SJSA1 (cell line): ENCODE measurements at regions not wholly inside any gene's neighbourhood (a gene's known extent, or its start where the extent isn't known, plus 50 kb on each side); places are given as distances from the start of the nearest gene placed in this dataset.

ENCODE experiments used
- DNase-seq, 2 experiments: peaks; one replicate each; pipeline ENCODE4 v3.0.0-alpha.2; 2015 to 2020; ENCODE audit warnings: low spot score in 2 of 2, low read depth in 1 of 2
- H3K27ac ChIP-seq: fragments of 250-450 bp; sonication (Bioruptor Pico); 2 replicates; pipeline ENCODE4 v1.5.1; 2020; ENCODE audit warnings: mild to moderate bottlenecking, moderate library complexity
- H3K27me3 ChIP-seq: fragments of 250-450 bp; sonication (Bioruptor Pico); replicated peaks from 2 replicates; pipeline ENCODE4 v1.5.1; 2020; ENCODE audit warnings: mild to moderate bottlenecking, moderate library complexity
- H3K36me3 ChIP-seq: fragments of 250-450 bp; sonication (Bioruptor Pico); 2 replicates; pipeline ENCODE4 v1.5.1; 2020; ENCODE audit warnings: mild to moderate bottlenecking
- H3K4me1 ChIP-seq: fragments of 250-450 bp; sonication (Bioruptor Pico); replicated peaks from 2 replicates; pipeline ENCODE4 v1.6.1; 2021; ENCODE audit warnings: mild to moderate bottlenecking
- H3K4me3 ChIP-seq: fragments of 250-450 bp; sonication (Bioruptor Pico); 2 replicates; pipeline ENCODE4 v1.5.1; 2020; ENCODE audit warnings: mild to moderate bottlenecking
- H3K9me3 ChIP-seq: fragments of 250-450 bp; sonication (Bioruptor Pico); replicated peaks from 2 replicates; pipeline ENCODE4 v1.5.1; 2020; ENCODE audit warnings: mild to moderate bottlenecking

DNA sequence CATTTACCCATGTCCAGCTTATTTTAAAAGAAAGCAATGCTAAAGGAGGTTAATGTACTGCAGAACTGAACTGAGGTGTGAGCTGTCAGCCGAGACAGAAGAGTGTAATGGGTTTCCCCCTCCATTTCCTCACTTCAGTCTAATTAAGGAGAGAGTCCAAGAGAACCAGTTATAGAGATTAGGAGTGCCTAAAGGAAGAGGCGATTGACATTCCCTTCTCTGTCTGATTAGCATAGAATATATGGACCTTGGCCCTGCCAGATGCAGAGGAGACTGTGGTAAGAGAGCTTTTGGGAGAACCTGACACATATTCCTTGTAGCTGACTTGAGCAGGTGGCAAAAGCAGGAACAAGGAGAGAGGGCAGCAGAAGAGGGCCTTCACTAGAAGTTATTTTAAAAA, 137.5 kb upstream of the INPP4B start:
- H3K36me3 ChIP-seq: no peaks in the 10 kb centered on the region
- H3K27ac ChIP-seq: no peak overlapping the region
- no peak overlapping the region for H3K4me3 ChIP-seq
- H3K9me3 ChIP-seq: no peaks in the 10 kb centered on the region
- DNase-seq: no peak
- H3K4me1 ChIP-seq: no peaks in the 10 kb centered on the region
- no peaks in the 10 kb centered on the region for H3K27me3 ChIP-seq

DNA sequence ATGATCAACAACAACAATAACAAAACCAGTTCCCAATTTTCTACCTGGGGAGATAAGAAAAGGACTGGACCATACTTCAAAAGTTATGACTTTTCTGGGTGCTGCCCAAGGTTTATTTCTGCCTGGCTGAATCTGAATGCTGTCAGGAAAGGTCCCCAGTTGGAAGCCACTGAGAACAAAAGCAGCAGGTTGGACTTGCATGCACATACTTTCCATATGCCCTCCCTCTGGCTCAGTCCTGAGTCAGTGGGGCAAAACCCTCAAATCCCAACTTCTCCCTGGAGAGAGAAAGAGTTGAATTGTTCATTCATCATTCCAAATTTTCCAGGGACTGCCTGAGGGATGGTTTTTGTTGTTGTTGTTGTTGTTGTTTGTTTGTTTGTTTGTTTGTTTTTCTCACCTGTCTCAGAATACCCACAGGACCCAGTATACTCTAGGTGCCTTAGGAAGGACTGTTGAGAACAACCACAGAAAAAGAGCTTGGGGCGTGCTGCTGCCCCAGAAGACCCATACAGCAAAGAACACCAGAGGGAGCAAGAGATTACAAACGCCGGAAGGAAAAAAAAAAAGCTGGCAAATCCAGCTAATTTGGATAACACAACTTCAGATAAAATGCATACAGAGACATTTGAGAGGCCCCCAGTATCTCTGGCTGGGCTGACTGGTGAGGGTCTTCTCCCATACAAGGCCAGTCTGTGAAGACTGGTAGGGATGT, 138.9 kb upstream of the INPP4B start:
- no peak overlapping the region for H3K27ac ChIP-seq
- H3K9me3 ChIP-seq: no peaks in the 10 kb centered on the region
- H3K4me3 ChIP-seq: no peak overlapping the region
- H3K36me3 ChIP-seq: no peaks in the 10 kb centered on the region
- peak in 1 of 2 experiments; percentile 3 for DNase-seq
- no peaks in the 10 kb centered on the region for H3K4me1 ChIP-seq
- H3K27me3 ChIP-seq: no peaks in the 10 kb centered on the region

DNA sequence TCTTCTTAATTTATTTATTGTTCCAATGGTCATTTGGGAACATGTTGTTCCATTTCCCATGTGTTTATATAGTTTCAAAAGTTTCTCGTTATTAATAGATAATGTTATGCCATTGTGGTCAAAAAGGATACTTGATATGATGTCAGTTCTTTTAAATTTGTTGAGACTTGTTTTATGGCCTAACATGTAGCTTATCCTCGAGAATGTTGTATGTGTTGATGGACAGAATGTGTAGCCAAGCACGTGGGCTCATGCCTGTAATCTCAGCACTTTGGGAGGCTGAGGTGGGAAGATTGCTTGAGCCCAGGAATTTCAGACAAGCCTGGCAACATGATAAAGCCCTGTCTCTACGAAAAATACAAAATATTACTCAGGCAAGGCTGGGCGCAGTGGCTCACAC, 168.5 kb upstream of the USP38 start:
- no peaks in the 10 kb centered on the region for H3K27me3 ChIP-seq
- H3K4me3 ChIP-seq: no peak overlapping the region
- no peaks in the 10 kb centered on the region for H3K9me3 ChIP-seq
- no peak overlapping the region for H3K27ac ChIP-seq
- DNase-seq: no peak
- H3K36me3 ChIP-seq: no peaks in the 10 kb centered on the region
- H3K4me1 ChIP-seq: no peaks in the 10 kb centered on the region

DNA sequence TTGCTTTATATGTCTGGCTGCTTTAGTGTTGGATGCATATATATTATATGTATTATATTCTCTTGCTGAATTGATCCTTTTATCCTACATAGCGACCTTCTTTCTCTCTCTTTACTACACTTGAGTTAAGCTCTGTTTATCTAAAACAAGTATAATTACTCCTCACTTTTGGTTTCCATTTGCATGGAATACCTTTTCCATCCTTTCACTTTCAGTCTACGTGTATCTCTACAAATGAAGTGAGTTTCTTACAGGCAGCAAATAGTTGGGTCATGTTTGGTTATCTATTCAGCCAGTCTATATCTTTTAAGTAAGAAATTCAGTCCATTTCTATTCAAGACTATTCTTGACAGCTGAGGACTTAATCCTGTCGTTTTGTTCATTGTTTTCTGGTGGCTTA, 167.5 kb upstream of the USP38 start:
- H3K4me3 ChIP-seq: no peak overlapping the region
- H3K27ac ChIP-seq: no peak overlapping the region
- DNase-seq: no peak
- no peaks in the 10 kb centered on the region for H3K27me3 ChIP-seq
- H3K4me1 ChIP-seq: no peaks in the 10 kb centered on the region
- H3K9me3 ChIP-seq: no peaks in the 10 kb centered on the region
- H3K36me3 ChIP-seq: no peaks in the 10 kb centered on the region

DNA sequence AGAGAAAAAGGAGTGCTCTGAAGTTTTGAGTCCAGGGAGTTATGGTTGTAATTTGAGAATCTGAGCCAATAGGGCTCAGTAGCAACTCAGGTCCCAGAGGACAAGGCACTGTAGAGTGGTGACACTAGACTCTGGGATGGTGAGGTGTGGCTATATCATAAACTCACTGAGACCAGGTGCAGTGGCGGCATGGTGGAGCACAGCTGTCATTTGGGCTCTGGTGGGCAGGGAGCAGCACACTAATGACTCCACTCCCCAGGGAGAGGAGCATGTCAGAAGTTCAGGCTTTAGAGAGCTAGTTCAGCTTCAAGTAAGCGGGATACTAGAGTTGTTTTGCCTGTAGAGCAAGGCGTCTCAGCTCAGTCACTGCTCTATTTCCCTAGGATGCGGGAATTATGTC, 165.4 kb upstream of the USP38 start:
- Histone ChIP-seq H3K4me1 (no peaks in the 10 kb centered on the region), H3K4me3 (no peak overlapping the region), H3K9me3 (no peaks in the 10 kb centered on the region), H3K27ac (no peak overlapping the region), H3K36me3 (no peaks in the 10 kb centered on the region), H3K27me3 (no peaks in the 10 kb centered on the region)
- no peak for DNase-seq

DNA sequence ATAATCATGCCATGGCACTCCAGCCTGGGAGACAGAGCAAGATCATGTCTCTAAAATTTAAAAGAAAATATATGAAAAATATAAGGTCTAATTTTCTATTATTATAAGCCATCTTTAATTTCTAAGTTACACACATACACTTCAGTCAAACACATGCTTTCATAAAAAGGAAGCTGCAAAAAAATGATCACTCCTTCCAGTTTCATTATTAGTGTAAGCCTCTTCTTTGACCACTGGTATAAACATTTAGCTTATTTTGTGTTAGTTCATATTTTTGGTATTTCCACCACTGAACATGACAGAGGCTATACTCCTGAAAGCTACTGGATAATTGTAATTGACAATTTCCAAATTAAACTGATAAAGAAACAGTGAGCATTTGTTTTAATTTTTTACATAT, 163.3 kb upstream of the USP38 start:
- Histone ChIP-seq H3K27ac (no peak overlapping the region), H3K4me1 (no peaks in the 10 kb centered on the region), H3K9me3 (no peaks in the 10 kb centered on the region), H3K36me3 (no peaks in the 10 kb centered on the region), H3K27me3 (no peaks in the 10 kb centered on the region), H3K4me3 (no peak overlapping the region)
- DNase-seq: no peak

DNA sequence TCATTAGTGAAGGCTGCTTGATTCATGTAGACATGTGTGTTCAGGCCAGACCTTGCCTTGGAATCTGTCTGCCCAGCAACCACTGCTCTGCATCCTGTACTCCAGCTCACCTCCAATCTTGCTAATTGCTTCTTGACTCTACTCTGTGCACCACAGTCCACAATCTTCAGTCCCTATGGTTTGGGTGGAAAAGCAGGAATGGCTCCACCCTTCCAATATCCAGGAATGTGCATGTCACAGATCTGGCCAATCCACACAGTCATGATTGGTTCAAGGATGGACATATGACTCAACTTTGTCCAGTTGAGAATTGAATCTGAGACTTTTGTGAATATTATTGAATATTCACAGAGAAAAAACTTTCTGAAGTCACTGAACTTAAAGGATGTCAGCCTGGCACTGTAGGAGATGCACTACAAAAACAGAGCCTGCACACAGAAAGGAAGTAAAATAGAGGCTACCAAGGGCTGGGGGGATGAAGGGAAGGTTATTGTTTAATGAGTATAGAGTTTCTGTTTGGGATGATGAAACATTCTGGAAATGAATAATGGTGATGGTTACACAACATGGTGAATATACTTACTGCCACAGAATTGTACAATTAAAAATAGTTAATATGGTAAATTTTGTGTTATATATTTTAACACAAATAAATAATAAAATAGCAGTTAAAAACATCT, 161.3 kb upstream of the USP38 start:
- DNase-seq: no peak
- Histone ChIP-seq H3K27me3 (no peaks in the 10 kb centered on the region), H3K4me3 (no peak overlapping the region), H3K36me3 (no peaks in the 10 kb centered on the region), H3K9me3 (no peaks in the 10 kb centered on the region), H3K4me1 (no peaks in the 10 kb centered on the region), H3K27ac (no peak overlapping the region)

DNA sequence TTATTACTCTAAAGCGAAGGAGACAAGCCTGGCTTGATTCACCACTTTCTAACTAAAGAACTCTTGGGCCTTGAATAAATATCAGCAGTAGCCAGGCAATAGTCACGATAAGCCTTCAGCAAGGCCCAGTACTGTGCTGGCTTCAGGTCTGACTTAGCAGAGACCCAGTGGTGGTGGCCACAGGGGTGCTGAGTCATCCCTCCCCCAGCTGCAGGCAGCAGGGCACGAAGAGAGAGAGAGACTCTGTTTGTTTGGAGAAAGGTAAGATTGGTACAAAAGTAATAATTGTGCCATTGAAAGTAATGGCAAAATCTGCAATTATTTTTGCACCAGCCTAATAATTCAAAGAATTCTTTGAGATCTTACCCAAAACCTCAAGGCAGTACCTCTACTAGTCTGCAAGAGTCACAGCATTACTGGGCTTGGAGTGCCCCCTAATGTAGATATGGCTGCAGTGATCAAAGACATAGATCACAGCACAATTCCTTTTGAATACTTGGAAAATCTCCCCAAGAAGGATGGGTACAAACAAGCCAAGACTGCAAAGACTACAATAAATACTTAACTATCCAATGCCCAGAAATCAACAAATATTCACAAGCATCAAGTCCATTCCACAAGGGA, 159.5 kb upstream of the USP38 start:
- Histone ChIP-seq H3K4me1 (no peaks in the 10 kb centered on the region), H3K27me3 (no peaks in the 10 kb centered on the region), H3K36me3 (no peaks in the 10 kb centered on the region), H3K9me3 (no peaks in the 10 kb centered on the region; the same call in 1 of the 2 replicates), H3K4me3 (no peak overlapping the region), H3K27ac (no peak overlapping the region)
- DNase-seq: no peak

DNA sequence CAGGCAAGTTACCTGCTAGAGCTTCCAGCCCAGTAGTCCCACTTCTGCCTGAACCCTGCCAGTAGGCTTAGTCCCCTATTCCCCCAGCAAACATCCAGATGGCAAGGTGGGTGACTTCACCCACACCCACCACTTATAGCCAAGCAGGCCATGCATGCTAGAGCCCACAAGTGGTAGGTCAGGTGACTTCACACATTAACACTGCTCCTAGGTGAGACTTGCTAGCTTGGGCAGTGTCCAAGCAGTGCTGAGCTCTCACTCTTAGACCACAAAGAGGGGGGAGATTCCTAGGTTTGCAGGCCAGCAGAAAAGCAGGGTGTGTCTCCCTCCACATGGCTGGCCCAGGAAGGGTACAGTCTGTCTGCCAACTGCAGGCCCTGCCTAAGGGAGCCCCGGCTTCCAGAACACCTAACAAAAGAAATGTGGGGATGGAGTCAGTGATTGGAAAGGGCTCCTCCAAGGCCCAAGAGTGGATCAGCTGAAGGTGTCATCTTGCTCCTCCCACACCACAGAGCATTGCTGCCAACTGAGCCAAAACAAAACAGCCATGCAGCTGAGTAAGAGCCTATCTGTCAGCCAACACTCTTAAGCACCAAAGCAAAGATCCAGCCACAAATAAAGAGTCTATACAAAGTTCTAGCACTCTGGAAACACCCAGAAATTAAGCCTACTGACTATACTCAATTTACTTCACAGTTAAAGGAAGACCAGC, 158.1 kb upstream of the USP38 start:
- Histone ChIP-seq H3K27me3 (no peaks in the 10 kb centered on the region), H3K4me3 (no peak overlapping the region), H3K27ac (no peak overlapping the region), H3K36me3 (no peaks in the 10 kb centered on the region), H3K4me1 (no peaks in the 10 kb centered on the region), H3K9me3 (no peaks in the 10 kb centered on the region; the same call in 1 of the 2 replicates)
- no peak for DNase-seq

DNA sequence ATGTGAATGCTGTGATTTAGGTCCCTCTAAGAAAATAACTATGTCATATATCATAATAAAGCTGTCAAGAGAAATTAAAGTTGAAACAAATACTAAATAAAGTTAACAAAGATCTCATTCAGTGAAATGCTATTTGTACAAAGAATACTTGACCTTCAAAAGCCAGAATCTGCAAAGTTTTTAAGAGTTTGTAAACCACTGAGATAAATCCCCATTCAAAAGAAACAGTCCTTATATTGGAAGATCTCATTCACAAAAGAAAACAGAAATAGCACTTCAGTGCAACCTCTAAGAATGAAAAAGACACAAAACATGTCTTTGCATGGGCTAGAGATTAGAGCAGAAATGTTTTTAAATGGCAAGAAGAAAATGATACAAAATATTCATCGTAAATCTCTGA, 149.1 kb upstream of the USP38 start:
- no peaks in the 10 kb centered on the region for H3K27me3 ChIP-seq
- H3K4me1 ChIP-seq: no peaks in the 10 kb centered on the region
- no peak for DNase-seq
- H3K27ac ChIP-seq: no peak overlapping the region
- no peaks in the 10 kb centered on the region; the same call in 1 of the 2 replicates for H3K9me3 ChIP-seq
- H3K36me3 ChIP-seq: no peaks in the 10 kb centered on the region
- H3K4me3 ChIP-seq: no peak overlapping the region

DNA sequence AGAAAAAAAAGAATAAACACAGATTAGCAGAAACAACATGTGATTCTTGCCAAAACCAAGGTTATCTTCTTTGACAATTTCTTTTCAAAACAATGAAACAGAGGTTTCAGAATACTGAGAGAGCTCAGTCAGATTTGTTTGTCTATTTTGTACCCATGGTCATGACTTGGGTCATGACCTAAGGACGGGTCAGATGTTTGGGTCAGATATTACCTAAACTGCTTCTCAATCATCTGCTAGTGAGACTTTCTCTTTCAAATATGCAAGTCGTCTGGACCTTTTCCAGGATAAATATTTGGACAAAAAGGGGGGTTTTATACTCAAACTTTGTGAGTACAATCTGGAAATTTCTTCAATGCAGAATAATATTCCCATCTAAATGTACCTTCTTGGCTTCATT, 148.3 kb upstream of the USP38 start:
- Histone ChIP-seq H3K27ac (no peak overlapping the region), H3K4me1 (no peaks in the 10 kb centered on the region), H3K4me3 (no peak overlapping the region), H3K9me3 (no peaks in the 10 kb centered on the region), H3K27me3 (no peaks in the 10 kb centered on the region), H3K36me3 (no peaks in the 10 kb centered on the region)
- no peak for DNase-seq

DNA sequence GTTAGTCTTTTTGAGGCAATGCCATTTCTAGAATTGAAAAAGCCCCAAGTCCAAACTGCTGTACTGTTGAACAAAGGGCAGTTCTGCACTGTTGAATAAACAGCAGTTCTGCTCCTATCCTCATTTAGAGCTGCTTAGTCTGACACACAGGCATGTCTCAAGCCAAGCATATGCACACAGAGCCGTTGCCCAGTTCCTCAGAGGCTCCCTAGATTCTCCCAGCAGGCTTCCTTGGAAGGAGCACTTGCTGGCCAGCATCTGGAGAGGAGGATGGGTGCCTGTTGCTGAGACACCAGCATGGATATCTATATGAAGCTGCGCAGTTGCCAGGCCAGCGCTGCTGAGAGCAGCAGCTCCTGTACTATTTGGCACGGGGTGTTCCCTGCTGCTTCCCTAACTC, 138.3 kb upstream of the USP38 start:
- no peaks in the 10 kb centered on the region for H3K9me3 ChIP-seq
- no peaks in the 10 kb centered on the region for H3K36me3 ChIP-seq
- H3K27me3 ChIP-seq: no peaks in the 10 kb centered on the region
- no peaks in the 10 kb centered on the region for H3K4me1 ChIP-seq
- no peak overlapping the region for H3K4me3 ChIP-seq
- DNase-seq: no peak
- no peak overlapping the region for H3K27ac ChIP-seq

DNA sequence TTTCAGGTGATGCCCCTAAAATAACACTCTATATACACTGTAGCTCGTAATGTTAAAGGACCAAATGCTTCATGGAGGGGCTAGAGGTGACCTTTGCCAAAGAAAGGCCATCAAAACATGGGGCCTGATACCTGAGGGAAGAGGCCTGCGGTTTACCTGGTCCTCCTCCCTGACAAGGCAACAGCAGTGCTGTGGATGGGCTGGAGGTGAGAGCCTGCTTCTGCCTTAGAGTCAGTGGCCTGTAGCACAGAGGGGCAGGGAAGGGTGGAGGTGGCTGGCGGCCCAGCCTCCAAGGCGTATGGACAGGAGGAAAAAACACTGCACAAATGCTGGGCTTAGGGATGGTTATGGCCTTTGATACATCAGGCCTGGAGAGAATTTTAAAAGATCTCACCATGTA, 137.8 kb upstream of the USP38 start:
- no peak for DNase-seq
- Histone ChIP-seq H3K36me3 (no peaks in the 10 kb centered on the region), H3K27ac (no peak overlapping the region), H3K27me3 (no peaks in the 10 kb centered on the region), H3K4me1 (no peaks in the 10 kb centered on the region), H3K9me3 (no peaks in the 10 kb centered on the region), H3K4me3 (no peak overlapping the region)

DNA sequence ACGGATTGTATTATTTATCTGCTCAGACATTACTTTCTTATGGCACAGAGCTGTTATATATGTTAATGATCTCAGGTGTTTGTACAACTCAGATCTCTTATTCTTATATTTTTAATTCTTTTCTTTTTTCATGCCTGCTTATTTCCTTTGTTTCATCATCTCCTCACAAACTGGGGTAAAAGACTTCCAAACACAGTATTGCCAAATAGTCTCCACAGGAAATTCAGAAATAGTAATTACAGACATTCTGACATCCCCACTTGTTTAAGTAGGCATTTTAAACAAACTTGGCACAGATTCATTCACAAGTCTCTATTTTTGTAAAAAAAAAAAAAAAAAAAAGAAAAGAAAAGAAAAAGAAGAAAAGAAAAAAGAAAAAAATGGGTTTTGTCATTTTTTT, 129.7 kb upstream of the USP38 start:
- DNase-seq: no peak
- Histone ChIP-seq H3K27ac (no peak overlapping the region), H3K9me3 (no peaks in the 10 kb centered on the region)

More for the DNA sequence above, 129.7 kb upstream of the USP38 start:
- H3K4me1 ChIP-seq: no peaks in the 10 kb centered on the region
- no peaks in the 10 kb centered on the region for H3K27me3 ChIP-seq
- H3K4me3 ChIP-seq: no peak overlapping the region
- no peaks in the 10 kb centered on the region for H3K36me3 ChIP-seq
